ENCODE measurements at regions not wholly inside any gene's neighbourhood (a gene's known extent, or its start where the extent isn't known, plus 50 kb on each side); places are given as distances from the start of the nearest gene placed in this dataset.

- no peaks in the 10 kb centered on the region for H3K36me3 ChIP-seq (ENCODE audit: control insufficient read depth in 2 of 2, insufficient read depth in 1 of 2, low read length in 2 of 2)
- no peak overlapping the region for H3K4me3 ChIP-seq (ENCODE audit: low read depth, low read length)
- TF ChIP-seq ZNF112 (tag by site-specific recombination; IDR thresholded peaks at IDR 0.05) = no peak
- TF ChIP-seq ZNF530 (tag by site-specific recombination; IDR thresholded peaks at IDR 0.05; ENCODE audit: low read depth) = no peak
- no peak for TF ChIP-seq ZSCAN18 (tag by site-specific recombination; IDR thresholded peaks at IDR 0.05)
- no peak for TF ChIP-seq ZNF692 (tag by site-specific recombination; IDR thresholded peaks at IDR 0.05)
- no peak for TF ChIP-seq ZBTB6 (tag by site-specific recombination; IDR thresholded peaks at IDR 0.05)
- no peak for TF ChIP-seq ZNF747 (tag by site-specific recombination; IDR thresholded peaks at IDR 0.05)
- no peak for TF ChIP-seq RBAK (tag by site-specific recombination; IDR thresholded peaks at IDR 0.05)
- no peak for TF ChIP-seq ZNF266 (tag by site-specific recombination; IDR thresholded peaks at IDR 0.05; ENCODE audit: low read depth)
- no peak for TF ChIP-seq ZNF623 (tag by site-specific recombination; IDR thresholded peaks at IDR 0.05)
- POLR2A ChIA-PET = no interaction called here
- H3K4me1 ChIP-seq (ENCODE audit: control insufficient read depth, insufficient read depth, low read length) = no peaks in the 10 kb centered on the region
- no peaks in the 10 kb centered on the region; the same call in 1 of the 2 replicates for H3K9me3 ChIP-seq (ENCODE audit: control insufficient read depth, insufficient read depth, low read depth, low read length)
- H3K27ac ChIP-seq (ENCODE audit: extremely low read depth, low read depth, low read length) = no peak overlapping the region
- CTCF ChIA-PET = no interaction called here
These were observed 835.1 kb downstream of the RNF144A start for GRCh38 chr2:7752291-7752690.

GRCh38 chr2:7753777-7754176, 836.6 kb downstream of the RNF144A start:
- Histone ChIP-seq H3K36me3 (ENCODE audit: control insufficient read depth in 2 of 2, insufficient read depth in 1 of 2, low read length in 2 of 2) (no peaks in the 10 kb centered on the region), H3K4me3 (ENCODE audit: low read depth, low read length) (no peak overlapping the region), H3K4me1 (ENCODE audit: control insufficient read depth, insufficient read depth, low read length) (no peaks in the 10 kb centered on the region), H3K9me3 (ENCODE audit: control insufficient read depth, insufficient read depth, low read depth, low read length) (no peaks in the 10 kb centered on the region; the same call in 1 of the 2 replicates), H3K27ac (ENCODE audit: extremely low read depth, low read depth, low read length) (no peak overlapping the region)
- POLR2A ChIA-PET = no interaction called here
- CTCF ChIA-PET = no interaction called here
- no peak for TF ChIP-seq RBAK (tag by site-specific recombination; IDR thresholded peaks at IDR 0.05)
- TF ChIP-seq SETDB1 (IDR thresholded peaks at IDR 0.05; ENCODE audit: insufficient read length, low read length) = peak; percentile 26

DNA sequence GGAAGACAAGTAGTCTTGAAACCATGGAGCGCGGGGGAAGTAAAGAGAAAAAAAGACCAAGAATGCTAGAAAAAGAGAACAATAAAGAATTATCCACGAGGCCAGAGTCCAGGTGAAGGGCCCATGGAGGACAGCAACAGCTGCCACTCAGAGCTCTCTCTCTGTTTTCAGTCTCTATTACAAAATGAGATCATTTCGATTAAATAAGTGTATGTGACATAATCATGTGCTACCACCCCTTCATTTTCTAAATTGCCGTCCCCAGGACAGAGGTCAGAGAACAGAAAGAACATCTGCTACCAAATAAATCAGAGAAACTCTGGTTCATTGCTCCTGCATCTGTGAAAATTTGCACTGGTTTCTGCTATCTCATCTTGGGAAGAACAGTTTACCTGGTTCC, 838.7 kb downstream of the RNF144A start:
- Histone ChIP-seq H3K27ac (ENCODE audit: extremely low read depth, low read depth, low read length) (no peak overlapping the region), H3K9me3 (ENCODE audit: control insufficient read depth, insufficient read depth, low read depth, low read length) (no peaks in the 10 kb centered on the region; the same call in 1 of the 2 replicates), H3K4me1 (ENCODE audit: control insufficient read depth, insufficient read depth, low read length) (no peaks in the 10 kb centered on the region), H3K36me3 (ENCODE audit: control insufficient read depth in 2 of 2, insufficient read depth in 1 of 2, low read length in 2 of 2) (no peaks in the 10 kb centered on the region), H3K4me3 (ENCODE audit: low read depth, low read length) (no peak overlapping the region)
- ChIA-PET POLR2A (no interaction called here), CTCF (no interaction called here)
- TF ChIP-seq, protein P1, sequence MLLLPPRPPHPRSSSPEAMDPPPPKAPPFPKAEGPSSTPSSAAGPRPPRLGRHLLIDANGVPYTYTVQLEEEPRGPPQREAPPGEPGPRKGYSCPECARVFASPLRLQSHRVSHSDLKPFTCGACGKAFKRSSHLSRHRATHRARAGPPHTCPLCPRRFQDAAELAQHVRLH (tag by site-specific recombination; IDR thresholded peaks at IDR 0.05) = no peak
- TF ChIP-seq ZNF140 (tag by site-specific recombination; IDR thresholded peaks at IDR 0.05) = no peak
- no peak for TF ChIP-seq ZNF843 (tag by site-specific recombination; IDR thresholded peaks at IDR 0.05)
- TF ChIP-seq OSR2 (tag by site-specific recombination; IDR thresholded peaks at IDR 0.05) = no peak

DNA sequence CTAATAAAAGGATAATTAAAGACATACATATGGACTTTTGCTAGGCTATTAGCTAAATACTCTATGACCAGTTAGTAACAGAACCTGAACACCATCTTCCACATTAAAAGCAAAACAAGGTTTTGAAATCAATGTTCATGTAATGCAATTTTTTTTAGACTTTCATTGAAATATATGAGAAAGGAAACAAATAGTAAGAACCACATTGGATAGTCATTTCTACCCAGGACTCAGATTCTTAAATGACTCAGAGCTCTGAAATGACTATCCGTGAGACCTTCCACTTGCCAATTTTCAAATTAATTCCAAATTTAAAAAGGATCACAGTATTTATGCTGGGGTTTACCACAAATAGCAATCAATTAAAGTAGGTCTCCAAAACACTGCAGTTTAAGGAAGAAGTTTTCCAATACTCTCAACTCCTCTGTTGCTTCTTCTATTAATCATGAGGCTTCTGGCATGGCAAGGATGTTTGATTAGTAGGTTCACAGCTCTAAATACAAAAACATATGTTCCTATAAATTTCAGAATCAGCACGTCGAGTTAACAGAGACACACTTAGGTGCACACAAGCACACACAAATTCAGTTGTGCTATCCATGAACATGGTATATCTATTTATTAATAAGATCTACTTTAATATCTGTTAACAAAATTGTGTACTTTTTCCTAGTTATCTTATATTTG, 841.0 kb downstream of the RNF144A start:
- POLR2A ChIA-PET = no interaction called here
- H3K27ac ChIP-seq (ENCODE audit: extremely low read depth, low read depth, low read length) = no peak overlapping the region

More for the DNA sequence above, 841.0 kb downstream of the RNF144A start:
- no peak overlapping the region for H3K4me3 ChIP-seq (ENCODE audit: low read depth, low read length)
- no peaks in the 10 kb centered on the region for H3K4me1 ChIP-seq (ENCODE audit: control insufficient read depth, insufficient read depth, low read length)
- CTCF ChIA-PET = no interaction called here
- no peaks in the 10 kb centered on the region for H3K36me3 ChIP-seq (ENCODE audit: control insufficient read depth in 2 of 2, insufficient read depth in 1 of 2, low read length in 2 of 2)
- TF ChIP-seq SETDB1 (IDR thresholded peaks at IDR 0.05; ENCODE audit: insufficient read length, low read length) (peak; percentile 16), ZFP41 (tag by site-specific recombination; IDR thresholded peaks at IDR 0.05; ENCODE audit: borderline replicate concordance) (no peak)
- no peaks in the 10 kb centered on the region; the same call in 1 of the 2 replicates for H3K9me3 ChIP-seq (ENCODE audit: control insufficient read depth, insufficient read depth, low read depth, low read length)
